Endodermal cell (in vitro differentiated cells): ENCODE measurements at regions not wholly inside any gene's neighbourhood (a gene's known extent, or its start where the extent isn't known, plus 50 kb on each side); places are given as distances from the start of the nearest gene placed in this dataset.
A peak's percentile ranks its signal among the peaks of the same experiment; 100 is the strongest.

ENCODE experiments used
- DNase-seq: peaks from one replicate; pipeline ENCODE4 v3.0.0-alpha.2; 2017
- H3K27ac ChIP-seq: 2 replicates; pipeline ENCODE4 v1.5.1; 2013; ENCODE audit warnings: mild to moderate bottlenecking, low read depth, low read length, moderate library complexity
- H3K27me3 ChIP-seq: 2 replicates; pipeline ENCODE4 v1.6.1; 2013; ENCODE audit warnings: mild to moderate bottlenecking, low read length, moderate library complexity; ENCODE audit not compliant: insufficient read depth, control insufficient read depth, poor library complexity, severe bottlenecking
- H3K36me3 ChIP-seq: 2 replicates; pipeline ENCODE4 v1.7.0; 2013; ENCODE audit warnings: mild to moderate bottlenecking, low read length, moderate library complexity; ENCODE audit not compliant: control insufficient read depth, insufficient read depth
- H3K4me1 ChIP-seq: one replicate; pipeline ENCODE4 v1.7.0; 2013; ENCODE audit warnings: low read length; ENCODE audit not compliant: control insufficient read depth, insufficient read depth
- H3K4me3 ChIP-seq: 2 replicates; pipeline ENCODE4 v1.5.1; 2013; ENCODE audit warnings: mild to moderate bottlenecking, low read length, moderate library complexity
- H3K9ac ChIP-seq: 2 replicates; pipeline ENCODE4 v1.6.1; 2013; ENCODE audit warnings: mild to moderate bottlenecking, low read length, moderate library complexity; ENCODE audit not compliant: poor library complexity, severe bottlenecking; ENCODE audit errors: extremely low read depth
- H3K9me3 ChIP-seq: 2 replicates; pipeline ENCODE4 v1.6.1; 2013; ENCODE audit warnings: mild to moderate bottlenecking, low read length, moderate library complexity; ENCODE audit not compliant: control insufficient read depth
- H3K27ac Mint-ChIP-seq: 2 replicates; pipeline ENCODE4 v1.8.0; 2020; ENCODE audit warnings: mixed read lengths
- H3K27me3 Mint-ChIP-seq: 2 replicates; pipeline ENCODE4 v1.8.0; 2021; ENCODE audit warnings: mild to moderate bottlenecking, mixed read lengths; ENCODE audit not compliant: insufficient read depth
- H3K36me3 Mint-ChIP-seq: 2 replicates; pipeline ENCODE4 v1.8.0; 2020; ENCODE audit warnings: low read depth, mixed read lengths
- H3K4me1 Mint-ChIP-seq: 2 replicates; pipeline ENCODE4 v1.8.0; 2020; ENCODE audit warnings: mixed read lengths
- H3K4me3 Mint-ChIP-seq: 2 replicates; pipeline ENCODE4 v1.8.0; 2020; ENCODE audit warnings: mild to moderate bottlenecking, moderate library complexity, mixed read lengths
- H3K9me3 Mint-ChIP-seq: 2 replicates; pipeline ENCODE4 v1.8.0; 2020; ENCODE audit warnings: mild to moderate bottlenecking, mixed read lengths
- CTCF ChIP-seq: fragments of 200-600 bp; sonication (generic); conservative IDR thresholded peaks from 2 replicates; pipeline ENCODE4 v1.5.0; 2021; ENCODE audit warnings: antibody characterized with exemption, mild to moderate bottlenecking
- WGBS, 2 experiments: methylation state at CpG; one replicate each; pipeline versions ENCODE4 v1.1.5 to v1.1.7; 2013; ENCODE audit warnings: missing lambda C conversion rate in 2 of 2, mixed read lengths in 1 of 2; ENCODE audit not compliant: insufficient coverage in 1 of 2, insufficient read length in 1 of 2; 5-methylcytosine and 5-hydroxymethylcytosine counted together

DNA sequence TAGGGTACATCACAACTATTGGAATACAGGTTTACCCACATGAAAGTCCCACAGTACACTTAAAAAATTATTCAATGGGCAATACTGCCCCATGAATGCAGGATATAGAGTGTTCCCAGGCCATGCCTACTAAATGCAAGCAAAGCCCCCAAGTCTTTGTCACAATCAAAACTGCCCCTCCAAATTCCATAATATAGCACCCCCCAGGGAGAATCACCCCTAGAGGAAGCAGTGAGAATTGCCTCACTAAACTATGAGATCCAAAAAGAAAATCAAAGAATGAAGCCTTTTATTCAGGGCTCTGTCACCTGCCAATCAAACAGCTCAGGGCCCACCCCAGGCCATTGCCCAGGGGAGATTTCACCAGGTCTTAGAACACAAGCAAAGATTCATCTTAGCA lies 90.8 kb downstream of the ATPSCKMT start:
- Histone ChIP-seq H3K4me1 (peaks cover 26% of the 10 kb centered on the region), H3K36me3 (no peaks in the 10 kb centered on the region), H3K9ac (no peak overlapping the region), H3K27ac (no peak overlapping the region), H3K4me3 (no peak overlapping the region), H3K27me3 (no peaks in the 10 kb centered on the region), H3K9me3 (no peaks in the 10 kb centered on the region)
- Mint-ChIP-seq H3K4me3 (no peak overlapping the region), H3K36me3 (no peaks in the 10 kb centered on the region), H3K9me3 (peaks cover 4% of the 10 kb centered on the region), H3K27ac (no peak overlapping the region), H3K4me1 (peaks cover 63% of the 10 kb centered on the region), H3K27me3 (no peaks in the 10 kb centered on the region)
- peak; percentile 49 for TF ChIP-seq CTCF
- no peak for DNase-seq

DNA sequence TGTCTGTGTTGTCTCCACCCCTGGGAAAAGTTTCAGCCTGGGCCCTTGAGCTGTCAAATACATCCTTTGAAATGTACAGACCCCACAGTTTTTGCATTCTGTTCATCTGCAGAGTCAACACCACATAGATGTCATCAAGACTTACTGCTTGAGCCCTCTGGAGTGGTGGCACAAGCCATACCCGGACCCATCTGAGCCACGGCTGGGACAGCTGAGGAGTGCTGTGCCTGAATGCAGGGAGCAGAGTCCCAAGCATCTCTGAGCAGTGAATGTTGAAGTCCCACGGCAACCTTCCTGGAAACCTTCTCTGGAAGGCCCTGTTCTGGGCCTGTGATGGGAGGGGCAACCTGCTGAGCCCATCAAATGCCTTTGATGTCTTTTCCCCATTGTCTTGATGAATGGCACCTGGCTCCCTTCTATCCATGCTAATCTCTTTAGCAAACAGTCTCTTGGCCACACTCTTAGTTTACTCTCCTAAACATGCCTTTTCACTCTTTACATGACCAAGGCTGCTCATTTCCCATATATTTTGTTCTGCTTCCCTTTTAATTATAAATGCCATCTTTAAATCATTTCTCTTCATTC lies 92.5 kb downstream of the ATPSCKMT start:
- Mint-ChIP-seq H3K36me3 (no peaks in the 10 kb centered on the region), H3K9me3 (no peaks in the 10 kb centered on the region), H3K4me1 (peaks cover 57% of the 10 kb centered on the region), H3K27me3 (no peaks in the 10 kb centered on the region), H3K27ac (peak overlapping the region; percentile 90), H3K4me3 (peak overlapping the region; percentile 37)
- no peaks in the 10 kb centered on the region for H3K9me3 ChIP-seq
- TF ChIP-seq CTCF = no peak
- H3K4me1 ChIP-seq = peaks cover 26% of the 10 kb centered on the region
- no peaks in the 10 kb centered on the region for H3K36me3 ChIP-seq
- H3K4me3 ChIP-seq = peak overlapping the region; percentile 70
- peak overlapping the region; percentile 17 for H3K9ac ChIP-seq
- no peaks in the 10 kb centered on the region for H3K27me3 ChIP-seq
- WGBS, 2 experiments = 36 to 56% methylated on average over 3 of the region's 3 CpGs
- no peak overlapping the region for H3K27ac ChIP-seq
- peak; percentile 92 for DNase-seq

GRCh38 chr5:10155897-10156667 lies 93.6 kb downstream of the ATPSCKMT start:
- H3K4me3 Mint-ChIP-seq = peak overlapping the region; percentile 5
- Histone ChIP-seq H3K36me3 (no peaks in the 10 kb centered on the region), H3K27ac (no peak overlapping the region), H3K9ac (no peak overlapping the region), H3K9me3 (no peaks in the 10 kb centered on the region), H3K4me3 (peak overlapping the region; percentile 36), H3K4me1 (peaks cover 21% of the 10 kb centered on the region), H3K27me3 (no peaks in the 10 kb centered on the region)
- no peaks in the 10 kb centered on the region for H3K36me3 Mint-ChIP-seq
- H3K9me3 Mint-ChIP-seq = no peaks in the 10 kb centered on the region
- H3K27me3 Mint-ChIP-seq = no peaks in the 10 kb centered on the region
- WGBS, 2 experiments = 96 to 100% methylated on average over 1 to 3 of the region's 3 CpGs
- TF ChIP-seq CTCF = no peak
- no peak for DNase-seq
- H3K27ac Mint-ChIP-seq = no peak overlapping the region
- H3K4me1 Mint-ChIP-seq = peaks cover 46% of the 10 kb centered on the region
